ENCODE measurements at regions not wholly inside any gene's neighbourhood (a gene's known extent, or its start where the extent isn't known, plus 50 kb on each side); places are given as distances from the start of the nearest gene placed in this dataset.

- TF ChIP-seq TAF1 (IDR thresholded peaks at IDR 0.05; ENCODE audit: low read depth) = no peak
- no peak for TF ChIP-seq FOXM1 (IDR thresholded peaks at IDR 0.05; ENCODE audit: borderline replicate concordance, low read depth)
- no peak for TF ChIP-seq MAX (IDR thresholded peaks at IDR 0.05)
Observed at GRCh38 chr5:62795926-62796325, 217.3 kb downstream of the LRRC70 start.
